ENCODE measurements at regions not wholly inside any gene's neighbourhood (a gene's known extent, or its start where the extent isn't known, plus 50 kb on each side); places are given as distances from the start of the nearest gene placed in this dataset.

GRCh38 chr3:117809186-117810081, 1099.9 kb downstream of the TUSC7 start:
- DNase-seq (ENCODE audit: extremely low spot score, insufficient read length, low read depth) (no peak), FAIRE-seq (no peak)

- DNase-seq (ENCODE audit: extremely low spot score, insufficient read length, low read depth) (no peak), FAIRE-seq (no peak)
These were observed 1102.2 kb downstream of the TUSC7 start for GRCh38 chr3:117811786-117812185.

- FAIRE-seq (no peak), DNase-seq (ENCODE audit: extremely low spot score, insufficient read length, low read depth) (no peak)
These were observed 1105.4 kb downstream of the TUSC7 start for GRCh38 chr3:117814975-117815374.

- DNase-seq (ENCODE audit: extremely low spot score, insufficient read length, low read depth) (no peak), FAIRE-seq (no peak)
These were observed 1107.5 kb downstream of the TUSC7 start for GRCh38 chr3:117817103-117817502.

- DNase-seq (ENCODE audit: extremely low spot score, insufficient read length, low read depth) (no peak), FAIRE-seq (no peak)
These were observed 1109.0 kb downstream of the TUSC7 start for GRCh38 chr3:117818592-117818991.

GRCh38 chr3:117820658-117821299, 1111.2 kb downstream of the TUSC7 start:
- no peak for DNase-seq (ENCODE audit: extremely low spot score, insufficient read length, low read depth)
- FAIRE-seq: no peak

GRCh38 chr3:117822416-117822815, 1112.8 kb downstream of the TUSC7 start:
- DNase-seq (ENCODE audit: extremely low spot score, insufficient read length, low read depth): no peak
- FAIRE-seq: no peak

- no peak for FAIRE-seq
These were observed 1126.7 kb downstream of the TUSC7 start for GRCh38 chr3:117836296-117836695.

GRCh38 chr3:117837391-117837790, 1127.8 kb downstream of the TUSC7 start:
- DNase-seq (ENCODE audit: extremely low spot score, insufficient read length, low read depth) (no peak), FAIRE-seq (no peak)

More at GRCh38 chr3:117836296-117836695, 1126.7 kb downstream of the TUSC7 start:
- no peak for DNase-seq (ENCODE audit: extremely low spot score, insufficient read length, low read depth)

- FAIRE-seq (no peak), DNase-seq (ENCODE audit: extremely low spot score, insufficient read length, low read depth) (no peak)
These were observed 1132.5 kb downstream of the TUSC7 start for GRCh38 chr3:117842086-117842485.

- DNase-seq (ENCODE audit: extremely low spot score, insufficient read length, low read depth) (no peak), FAIRE-seq (no peak)
These were observed 1133.8 kb downstream of the TUSC7 start for GRCh38 chr3:117843356-117843755.

GRCh38 chr3:117844676-117845075, 1135.1 kb downstream of the TUSC7 start:
- no peak for DNase-seq (ENCODE audit: extremely low spot score, insufficient read length, low read depth)
- FAIRE-seq: no peak

GRCh38 chr3:117846238-117846637, 1136.7 kb downstream of the TUSC7 start:
- FAIRE-seq: no peak

GRCh38 chr3:117848606-117849005, 1139.0 kb downstream of the TUSC7 start:
- DNase-seq (ENCODE audit: extremely low spot score, insufficient read length, low read depth): no peak
- no peak for FAIRE-seq

More at GRCh38 chr3:117846238-117846637, 1136.7 kb downstream of the TUSC7 start:
- DNase-seq (ENCODE audit: extremely low spot score, insufficient read length, low read depth): no peak

GRCh38 chr3:117853923-117854668, 1144.5 kb downstream of the TUSC7 start:
- FAIRE-seq (no peak), DNase-seq (ENCODE audit: extremely low spot score, insufficient read length, low read depth) (no peak)

GRCh38 chr3:117856354-117856753, 1146.8 kb downstream of the TUSC7 start:
- FAIRE-seq (no peak), DNase-seq (ENCODE audit: extremely low spot score, insufficient read length, low read depth) (no peak)

- DNase-seq (ENCODE audit: extremely low spot score, insufficient read length, low read depth) (no peak), FAIRE-seq (no peak)
These were observed 1153.6 kb downstream of the TUSC7 start for GRCh38 chr3:117863146-117863545.

GRCh38 chr3:117865338-117865737, 1155.8 kb downstream of the TUSC7 start:
- DNase-seq (ENCODE audit: extremely low spot score, insufficient read length, low read depth): no peak
- FAIRE-seq: no peak

GRCh38 chr3:117868766-117869165, 1159.2 kb downstream of the TUSC7 start:
- no peak for DNase-seq (ENCODE audit: extremely low spot score, insufficient read length, low read depth)
- FAIRE-seq: no peak

- no peak for DNase-seq (ENCODE audit: extremely low spot score, insufficient read length, low read depth)
- FAIRE-seq: no peak
These were observed 1162.4 kb downstream of the TUSC7 start for GRCh38 chr3:117871934-117872333.
